ENCODE measurements at regions not wholly inside any gene's neighbourhood (a gene's known extent, or its start where the extent isn't known, plus 50 kb on each side); places are given as distances from the start of the nearest gene placed in this dataset.
"Not testable (repeated sequence)": the region's sequence is repeated elsewhere in the genome, so short reads cannot be mapped to it uniquely, and the experiment has no call there.

DNA sequence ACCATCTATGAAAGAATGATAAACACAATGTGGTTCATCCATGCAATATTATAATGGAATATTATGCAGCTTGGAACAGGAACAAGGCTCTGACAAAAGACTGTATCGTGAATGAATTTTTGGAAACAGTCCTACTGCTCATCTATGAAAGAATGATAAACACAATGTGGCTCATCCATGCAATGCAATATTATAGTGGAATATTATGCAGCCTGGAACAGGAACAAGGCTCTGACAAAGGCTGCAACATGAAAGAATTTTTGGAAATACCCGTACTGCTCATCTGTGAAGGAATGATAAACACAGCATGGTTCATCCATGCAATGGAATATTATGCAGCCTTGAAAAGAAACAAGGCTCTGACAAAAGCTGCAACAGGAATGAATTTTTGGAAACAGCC, 158.8 kb downstream of the CRLF2 start:
- DNase-seq = not testable (repeated sequence)

DNA sequence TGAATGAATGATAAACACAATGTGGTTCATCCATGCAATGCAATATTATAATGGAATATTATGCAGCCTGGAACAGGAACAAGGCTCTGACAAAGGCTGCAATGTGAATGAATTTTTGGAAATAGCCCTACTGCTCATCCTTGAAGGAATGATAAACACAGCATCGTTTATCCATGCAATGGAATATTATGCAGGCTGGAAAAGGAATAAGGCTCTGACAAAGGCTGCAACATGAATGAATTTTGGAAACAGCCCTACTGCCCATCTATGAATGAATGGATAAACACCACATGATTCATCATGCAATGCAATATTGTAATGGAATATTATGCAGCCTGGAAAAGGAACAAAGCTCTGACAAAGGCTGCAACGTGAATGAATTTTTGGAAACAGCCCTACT, 159.4 kb downstream of the CRLF2 start:
- no peak for DNase-seq

DNA sequence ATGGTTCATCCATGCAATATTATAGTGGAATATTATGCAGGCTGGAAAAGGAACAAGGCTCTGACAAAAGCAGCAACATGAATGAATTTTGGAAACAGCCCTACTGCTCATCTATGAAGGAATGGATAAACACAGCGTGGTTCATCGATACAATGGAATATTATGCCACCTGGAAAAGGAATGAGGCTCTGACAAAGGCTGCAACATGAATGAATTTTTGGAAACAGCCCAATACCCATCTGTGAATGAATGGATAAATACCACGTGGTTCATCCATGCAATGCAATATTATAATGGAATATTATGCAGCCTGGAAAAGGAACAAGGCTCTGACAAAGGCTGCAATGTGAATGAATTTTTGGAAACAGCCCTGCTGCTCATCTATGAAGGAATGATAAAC, 160.4 kb downstream of the CRLF2 start:
- no peak for DNase-seq

DNA sequence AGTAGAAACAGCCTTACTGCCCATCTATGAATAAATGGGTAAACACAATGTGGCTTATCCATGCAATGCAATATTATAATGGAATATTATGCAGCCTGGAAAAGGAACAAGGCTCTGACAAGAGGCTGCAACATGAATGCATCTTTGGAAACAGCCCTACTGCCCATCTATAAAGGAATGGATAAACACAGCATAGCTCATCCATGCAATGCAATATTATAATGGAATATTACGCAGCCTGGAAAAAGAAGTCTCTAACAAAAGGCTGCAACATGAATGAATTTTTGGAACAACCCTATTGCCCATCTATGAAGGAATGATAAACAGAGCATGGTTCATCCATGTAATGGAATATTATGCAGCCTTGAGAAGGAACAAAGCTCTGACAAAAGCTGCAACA, 161.0 kb downstream of the CRLF2 start:
- DNase-seq = no peak

DNA sequence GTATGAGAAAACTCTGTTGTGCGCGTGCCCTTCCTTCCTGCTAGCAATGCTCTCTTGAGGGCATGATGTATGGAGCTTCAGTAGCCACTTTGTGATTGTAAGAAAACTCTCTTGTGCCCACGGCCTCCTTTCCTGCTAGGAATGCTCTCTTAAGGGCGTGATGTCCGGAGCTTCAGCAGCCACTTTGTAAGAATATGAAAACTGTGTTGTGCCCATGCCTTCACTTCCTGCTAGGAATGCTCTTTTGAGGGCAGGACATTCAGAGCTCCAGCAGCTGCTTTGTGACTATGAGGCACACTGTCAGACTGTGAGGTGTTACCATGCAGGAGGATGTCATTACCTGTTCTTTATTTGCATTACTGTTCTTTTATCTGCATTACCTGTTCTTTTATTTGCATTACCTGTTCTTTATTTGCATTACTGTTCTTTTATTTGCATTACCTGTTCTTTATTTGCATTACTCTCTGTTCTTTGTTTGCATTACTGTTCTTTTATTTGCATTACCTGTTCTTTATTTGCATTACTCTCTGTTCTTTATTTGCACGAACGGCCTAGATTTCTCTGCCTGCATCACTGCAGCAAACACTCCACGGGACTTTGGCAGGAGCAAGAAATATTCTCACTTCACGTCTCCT, 166.7 kb downstream of the CRLF2 start:
- no peak for DNase-seq

DNA sequence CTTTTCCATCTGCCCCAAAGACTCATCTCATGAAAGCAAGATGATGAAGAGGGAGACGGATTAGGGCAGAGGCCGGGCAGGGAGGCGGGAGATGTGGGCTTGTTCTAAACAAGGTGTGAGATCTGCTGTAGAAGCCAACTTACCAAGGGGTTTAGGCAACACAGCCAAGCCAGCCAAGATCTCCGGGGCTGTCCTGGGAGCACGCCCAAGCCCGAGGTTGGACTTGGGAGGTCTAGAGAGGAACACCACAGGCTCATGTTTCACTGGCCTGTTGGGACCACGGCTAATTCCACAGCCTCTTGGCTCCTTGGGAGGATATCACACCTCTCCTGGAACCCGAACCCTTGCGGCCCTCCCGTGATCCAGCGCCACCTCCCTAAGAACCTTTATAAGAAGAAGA, 171.4 kb downstream of the CRLF2 start:
- no peak for DNase-seq

DNA sequence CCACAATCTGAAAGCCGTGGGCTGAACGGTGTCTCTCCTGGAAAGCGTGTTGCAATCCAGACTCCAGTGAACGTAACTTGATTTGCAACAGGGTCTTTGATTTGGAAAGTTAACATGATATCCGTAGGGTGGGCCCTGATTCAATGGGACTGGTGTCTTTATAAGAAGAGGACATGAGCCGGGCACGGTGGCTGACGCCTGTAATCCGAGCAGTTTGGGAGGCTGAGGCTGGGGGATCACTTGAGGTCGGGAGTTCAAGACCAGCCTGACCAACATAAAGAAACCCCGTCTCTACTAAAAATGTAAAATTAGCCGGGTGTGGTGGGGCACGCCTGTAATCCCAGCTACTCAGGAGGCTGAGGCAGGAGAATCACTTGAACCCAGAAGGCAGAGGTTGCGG, 176.5 kb downstream of the CRLF2 start:
- DNase-seq = not testable (repeated sequence)

DNA sequence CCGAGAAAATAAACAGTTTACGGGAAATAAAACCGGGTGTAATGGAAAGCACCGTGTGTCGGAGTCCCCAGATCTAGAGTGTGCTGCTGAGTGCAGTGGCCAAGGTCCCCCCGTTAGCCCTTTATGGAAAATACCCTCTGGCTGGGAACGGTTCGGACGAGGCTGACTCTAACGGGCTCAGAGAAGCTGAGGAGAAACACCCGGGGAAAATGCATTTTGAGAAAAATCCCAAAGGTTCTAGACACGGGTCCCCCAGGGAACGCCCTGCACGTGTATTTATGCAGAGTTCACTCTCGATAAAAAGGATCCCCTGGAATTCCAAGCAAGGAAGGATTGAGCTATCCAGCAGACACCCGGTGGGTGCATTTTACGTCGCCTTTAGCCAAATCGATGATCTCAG, 177.2 kb downstream of the CRLF2 start:
- no peak for DNase-seq

DNA sequence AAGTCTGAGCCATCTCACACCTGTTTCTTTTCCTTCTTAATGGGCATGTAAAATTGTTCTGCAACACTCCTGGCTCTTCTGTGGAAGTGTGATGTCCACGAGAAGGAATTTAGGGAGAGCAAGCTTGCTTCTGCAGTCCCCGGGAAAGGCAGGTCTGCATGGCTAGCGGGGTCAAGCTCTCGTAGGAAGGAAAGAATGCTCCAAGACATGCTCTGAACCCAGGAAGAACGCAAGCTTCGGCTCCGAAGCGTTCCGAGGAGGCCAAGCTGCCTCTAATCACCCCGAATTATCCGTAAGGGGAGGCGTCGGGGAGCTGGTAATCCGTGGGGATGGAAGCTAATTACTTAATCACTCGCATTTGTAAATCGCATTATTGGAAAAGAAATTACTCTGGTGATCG, 177.7 kb downstream of the CRLF2 start:
- no peak for DNase-seq

DNA sequence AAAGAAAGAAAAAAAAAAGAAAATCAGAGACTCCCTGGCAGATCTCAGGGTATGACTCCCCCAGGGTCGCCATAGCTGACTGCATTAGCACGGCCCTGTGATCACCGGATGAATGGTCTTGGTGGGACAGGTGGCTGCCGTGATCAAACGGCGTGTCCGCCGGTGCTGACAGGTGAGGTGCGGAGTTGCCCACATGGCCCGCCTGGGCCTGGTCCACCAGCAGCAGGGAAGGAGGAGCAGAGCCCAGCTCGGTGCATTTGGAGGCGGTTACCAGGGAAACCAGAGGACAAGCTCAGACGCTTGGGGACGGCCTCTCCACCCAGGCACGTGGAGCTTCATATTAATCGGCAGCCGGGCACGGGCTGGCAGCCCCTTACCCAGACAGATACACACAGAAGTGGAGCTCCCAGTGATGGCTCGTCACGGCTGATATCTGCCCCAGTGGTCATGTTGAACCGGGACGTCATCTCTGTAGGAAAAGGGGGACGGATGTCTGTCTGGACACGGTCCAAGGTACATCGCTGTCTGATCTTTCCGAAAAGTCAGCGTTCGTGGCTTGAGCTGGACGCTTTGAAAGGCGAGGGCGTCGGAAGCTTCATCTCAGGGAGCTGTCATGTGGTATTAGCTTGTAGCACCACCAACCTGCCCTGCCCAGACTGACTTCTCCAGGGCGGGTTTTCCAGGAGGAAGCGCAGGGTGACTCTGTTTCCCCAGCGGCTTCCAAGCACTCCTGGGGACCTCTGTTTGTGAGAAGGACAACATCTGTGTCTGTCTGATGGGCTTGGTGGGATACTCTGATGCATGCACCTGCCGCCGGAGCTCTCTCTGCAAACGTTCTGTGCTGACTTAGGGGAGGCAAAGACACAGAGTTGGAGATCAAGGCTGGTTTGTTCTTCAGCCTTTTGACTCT, 180.7 kb downstream of the CRLF2 start:
- DNase-seq = no peak

DNA sequence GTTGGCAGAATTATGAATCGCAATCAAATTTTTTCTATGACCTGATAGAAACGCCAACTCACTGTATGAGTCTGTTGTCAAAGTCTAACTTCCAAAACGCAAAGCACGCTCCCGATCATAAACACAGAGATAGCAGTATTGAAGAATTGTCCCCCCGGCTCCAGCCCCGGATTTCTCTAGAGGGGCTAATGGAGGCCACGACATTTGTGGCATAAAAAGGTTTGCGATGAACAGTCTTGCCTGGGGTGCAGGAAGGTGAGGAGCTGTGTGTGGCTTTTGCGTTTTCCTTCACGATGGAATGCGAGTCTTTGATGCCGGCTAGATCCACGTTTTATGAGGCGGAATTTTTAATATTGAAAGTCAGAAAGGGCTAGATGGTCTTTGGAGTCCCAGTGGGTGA, 183.0 kb downstream of the CRLF2 start:
- DNase-seq = no peak

DNA sequence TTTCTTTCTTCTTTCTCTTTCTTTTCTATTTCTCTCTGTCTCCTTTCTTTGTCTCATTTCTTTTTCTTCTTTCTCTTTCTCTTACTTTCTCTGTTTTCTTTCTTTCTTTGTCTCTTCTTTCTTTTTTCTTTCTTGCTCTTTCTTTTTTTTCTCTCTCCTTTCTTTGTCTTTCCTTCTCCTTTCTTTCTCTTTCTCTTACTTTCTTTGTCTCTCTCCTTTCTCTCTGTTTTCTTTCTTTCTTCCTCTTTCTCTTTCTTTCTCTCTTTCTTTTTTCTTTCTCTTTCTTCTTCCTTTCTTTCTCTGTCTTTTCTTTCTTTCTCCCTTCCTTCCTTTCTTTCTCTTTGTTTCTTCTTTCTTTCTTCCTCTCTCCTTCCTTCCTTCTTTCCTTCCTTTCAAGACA, 184.8 kb downstream of the CRLF2 start:
- no peak for DNase-seq

DNA sequence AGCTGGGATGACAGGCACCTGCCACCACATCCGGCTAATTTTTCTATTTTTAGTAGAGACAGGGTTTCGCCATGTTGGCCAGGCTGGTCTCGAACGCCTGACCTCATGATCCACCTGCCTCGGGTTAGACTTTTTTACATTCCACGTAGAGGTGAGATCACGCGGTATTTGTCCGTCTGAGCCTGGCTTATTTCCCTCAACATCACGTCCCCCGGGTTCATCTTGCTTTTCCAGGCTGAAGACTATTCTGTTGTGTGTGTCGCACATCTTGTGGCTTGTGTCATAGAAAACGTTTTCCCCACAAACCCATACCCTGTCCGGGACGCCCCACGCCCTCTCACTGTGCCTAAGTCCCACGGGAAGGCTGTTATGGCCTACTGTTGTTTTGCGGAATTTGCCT, 185.3 kb downstream of the CRLF2 start:
- DNase-seq = no peak

DNA sequence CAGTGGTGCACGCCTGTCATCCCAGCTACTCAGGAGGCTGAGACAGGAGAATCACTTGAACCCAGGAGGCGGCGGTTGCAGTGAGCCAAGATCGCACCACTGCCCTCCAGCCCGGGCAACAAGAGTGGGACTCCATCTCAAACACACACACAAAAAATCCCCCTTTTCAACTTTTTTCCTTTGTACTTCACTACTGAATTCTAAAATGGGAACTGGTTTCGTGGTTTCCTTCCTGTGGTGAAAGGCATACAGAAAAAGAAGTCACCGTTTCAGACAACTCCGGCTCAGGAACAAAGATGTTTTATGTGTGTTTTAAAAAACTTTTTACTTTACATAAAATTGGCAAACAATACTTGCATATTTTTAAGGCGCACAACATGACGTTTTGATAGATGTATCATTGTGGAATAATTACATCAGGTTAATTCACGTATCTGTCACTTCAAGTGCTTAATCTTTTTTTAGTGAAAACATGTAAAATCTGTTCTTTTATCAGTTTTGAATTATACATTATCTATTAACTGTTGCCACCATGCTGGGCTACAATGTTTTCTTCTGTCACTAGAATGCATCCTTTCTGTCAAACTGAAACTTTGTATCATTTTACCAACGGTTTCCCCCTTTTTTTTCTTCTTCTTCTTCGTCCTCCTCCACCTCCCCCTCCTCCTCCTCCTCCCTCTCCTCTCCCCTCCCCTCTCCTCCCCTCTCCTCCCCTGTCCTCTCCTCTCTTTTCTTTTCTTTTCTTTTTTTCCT, 186.0 kb downstream of the CRLF2 start:
- peak; percentile 35 for DNase-seq

DNA sequence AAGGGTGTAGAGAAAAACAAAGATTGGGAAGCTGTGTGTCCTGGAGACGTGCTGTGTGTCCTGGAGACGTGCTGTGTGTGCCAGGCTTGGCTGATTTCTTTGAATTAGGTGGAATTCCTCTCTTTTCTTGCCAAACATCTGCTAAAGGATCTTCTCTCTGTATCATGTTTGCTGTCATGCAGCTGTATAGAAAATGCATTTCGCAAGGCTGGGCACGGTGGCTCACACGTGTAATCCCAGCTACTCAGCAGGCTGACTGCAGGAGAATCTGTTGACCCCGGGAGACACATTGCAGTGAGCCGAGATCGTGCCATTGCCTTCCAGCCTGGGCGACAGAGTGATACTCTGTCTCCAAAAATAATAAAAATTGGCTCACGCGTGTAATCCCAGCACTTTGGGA, 187.0 kb downstream of the CRLF2 start:
- no peak for DNase-seq

DNA sequence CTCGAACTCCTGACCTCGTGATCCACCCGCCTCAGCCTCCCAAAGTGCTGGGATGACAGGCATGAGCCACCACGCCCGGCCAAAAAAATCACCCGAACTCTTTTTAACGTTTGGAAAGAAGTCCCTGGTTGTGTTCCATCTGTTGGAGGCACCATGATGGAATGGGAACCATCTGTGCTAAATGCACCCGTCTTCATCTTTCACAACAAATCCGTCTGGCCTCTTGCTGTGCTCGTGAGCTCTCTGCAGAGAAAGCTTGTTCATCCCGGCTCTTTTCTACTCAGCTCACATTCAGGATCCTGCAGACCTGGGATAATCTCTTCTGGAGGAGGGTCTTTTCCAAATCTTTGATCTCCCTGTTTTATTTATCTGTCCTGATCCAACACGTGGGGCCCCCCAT, 188.8 kb downstream of the CRLF2 start:
- DNase-seq = no peak

DNA sequence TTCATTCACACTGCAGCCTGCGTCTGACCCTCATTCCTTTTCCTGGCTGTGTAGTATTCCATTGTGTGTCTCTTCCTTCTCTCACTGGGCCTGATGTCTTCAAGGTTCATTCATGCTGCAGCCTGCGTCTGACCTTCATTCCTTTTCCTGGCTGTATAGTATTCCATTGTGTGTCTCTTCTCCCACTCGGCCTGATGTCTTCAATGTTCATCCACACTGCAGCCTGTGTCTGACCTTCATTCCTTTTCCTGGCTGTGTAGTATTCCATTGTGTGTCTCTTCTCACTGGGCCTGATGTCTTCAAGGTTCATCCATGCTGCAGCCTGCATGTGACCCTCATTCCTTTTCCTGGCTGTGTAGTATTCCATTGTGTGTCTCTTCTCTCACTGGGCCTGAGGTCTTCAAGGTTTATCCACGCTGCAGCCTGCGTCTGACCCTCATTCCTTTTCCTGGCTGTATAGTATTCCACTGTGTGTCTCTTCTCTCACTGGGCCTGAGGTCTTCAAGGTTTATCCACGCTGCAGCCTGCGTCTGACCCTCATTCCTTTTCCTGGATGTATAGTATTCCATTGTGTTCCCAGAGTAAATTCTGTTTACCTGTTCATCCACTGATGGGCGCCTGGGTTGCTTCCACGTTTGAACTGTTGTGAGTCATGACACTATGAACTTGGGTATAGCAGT, 191.0 kb downstream of the CRLF2 start:
- not testable (repeated sequence) for DNase-seq

DNA sequence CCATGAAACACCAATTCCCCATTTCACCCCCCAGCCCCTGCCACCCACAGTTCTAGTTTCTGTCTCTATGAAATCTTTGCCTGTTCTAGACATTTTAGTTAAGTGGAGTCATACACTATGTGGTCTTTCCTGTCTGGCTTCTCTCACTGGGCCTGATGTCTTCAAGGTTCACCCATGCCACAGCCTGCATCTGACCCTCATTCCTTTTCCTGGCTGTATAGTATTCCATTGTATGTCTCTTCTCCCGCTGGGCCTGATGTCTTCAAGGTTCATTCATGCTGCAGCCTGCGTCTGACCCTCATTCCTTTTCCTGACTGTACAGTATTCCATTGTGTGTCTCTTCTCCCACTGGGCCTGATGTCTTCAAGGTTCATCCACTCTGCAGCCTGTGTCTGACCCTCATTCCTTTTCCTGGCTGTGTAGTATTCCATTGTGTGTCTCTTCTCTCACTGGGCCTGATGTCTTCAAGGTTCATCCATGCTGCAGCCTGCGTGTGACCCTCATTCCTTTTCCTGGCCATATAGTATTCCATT, 191.7 kb downstream of the CRLF2 start:
- DNase-seq = no peak

DNA sequence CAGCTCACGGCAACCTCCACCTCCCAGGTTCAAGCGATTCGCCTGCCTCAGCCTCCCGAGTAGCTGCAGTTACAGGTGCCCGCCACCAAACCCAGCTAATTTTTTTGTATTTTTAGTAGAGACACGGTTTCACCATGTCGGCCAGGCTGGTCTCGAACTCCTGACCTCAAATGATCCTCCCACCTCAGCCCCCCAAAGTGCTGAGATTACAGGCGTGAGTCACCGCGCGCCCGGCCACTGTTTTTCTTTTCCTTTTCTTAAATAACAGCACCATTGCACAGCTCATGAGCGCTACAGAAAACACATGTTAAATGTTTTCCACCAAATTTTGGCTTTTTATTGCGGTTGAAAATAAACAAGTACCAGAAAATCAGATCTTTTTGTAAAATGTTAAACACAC, 195.5 kb downstream of the CRLF2 start:
- DNase-seq = not testable (repeated sequence)

DNA sequence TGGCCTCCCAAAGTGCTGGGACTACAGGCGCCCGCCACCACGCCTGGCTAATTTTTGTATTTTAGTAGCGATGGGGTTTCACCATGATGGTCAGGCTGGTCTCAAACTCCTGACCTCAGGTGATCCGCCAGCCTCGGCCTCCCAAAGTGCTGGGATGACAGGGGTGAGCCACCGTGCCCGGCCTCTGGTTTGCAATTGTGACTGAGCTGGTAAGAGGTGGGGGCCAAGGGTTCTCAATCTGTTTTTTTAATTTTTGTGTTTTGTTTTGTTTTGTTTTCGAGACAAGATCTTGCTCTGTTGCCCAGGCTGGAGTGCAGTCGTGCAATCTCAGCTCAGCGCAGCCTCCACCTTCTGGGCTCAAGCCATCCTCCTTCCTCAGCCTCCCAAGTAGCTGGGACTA, 196.2 kb downstream of the CRLF2 start:
- DNase-seq = not testable (repeated sequence)

DNA sequence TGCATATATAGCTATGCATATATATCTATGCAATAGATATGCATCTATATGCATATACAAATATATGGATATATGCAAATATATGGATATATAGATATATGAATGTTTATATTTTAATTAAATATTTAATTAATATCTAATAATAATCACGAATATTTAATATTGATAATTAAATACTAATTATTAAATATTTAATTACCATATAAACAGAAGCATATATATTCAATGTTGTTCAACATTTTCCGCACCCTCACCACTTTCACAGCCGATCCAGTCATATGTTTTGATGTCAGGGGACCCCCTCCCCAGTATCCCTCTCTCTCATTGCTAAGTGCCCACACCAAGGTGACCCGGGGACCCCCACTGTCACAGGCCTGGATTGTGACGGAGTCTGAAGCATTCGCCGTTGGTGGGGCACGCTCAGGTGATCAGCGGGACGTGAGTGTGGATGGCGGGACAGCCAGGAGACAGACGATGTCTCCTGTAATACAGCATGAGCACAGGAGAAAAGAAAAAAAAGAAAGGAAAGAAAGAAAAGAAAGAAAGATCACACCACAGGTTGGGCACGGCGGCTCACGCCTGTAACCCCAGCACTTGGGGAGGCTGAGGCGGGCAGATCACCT, 199.7 kb downstream of the CRLF2 start:
- no peak for DNase-seq

DNA sequence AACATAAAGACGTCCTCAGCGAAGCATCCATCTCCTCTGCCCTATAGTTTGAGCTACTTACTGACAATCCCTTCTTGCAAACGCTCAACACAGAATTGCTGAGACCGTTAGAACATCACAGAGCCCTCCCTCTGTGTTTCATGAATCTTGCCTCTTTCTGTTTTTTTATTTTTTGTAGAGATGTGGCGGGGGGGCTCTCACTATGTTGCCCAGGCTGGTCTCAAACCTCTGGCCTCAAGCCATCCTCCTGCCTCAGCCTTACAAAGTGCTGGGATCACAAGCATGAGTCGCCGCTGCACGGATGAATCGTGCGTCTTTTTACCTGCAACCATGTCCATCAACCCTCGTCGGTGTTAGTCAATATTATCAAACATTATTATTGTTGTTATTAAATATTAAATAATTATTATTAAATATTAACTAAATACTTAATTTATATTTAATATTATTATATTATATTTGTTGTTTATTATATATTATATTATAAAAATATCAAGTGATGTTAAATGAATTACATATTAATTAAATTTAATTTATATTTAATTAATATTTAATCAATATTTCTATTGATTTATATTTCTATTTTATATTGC, 200.7 kb downstream of the CRLF2 start:
- DNase-seq = no peak

Data from CD4-positive, alpha-beta T cell treated with Interleukin-17A for 1 hour (primary cell).